ENCODE measurements at regions not wholly inside any gene's neighbourhood (a gene's known extent, or its start where the extent isn't known, plus 50 kb on each side); places are given as distances from the start of the nearest gene placed in this dataset.

DNA sequence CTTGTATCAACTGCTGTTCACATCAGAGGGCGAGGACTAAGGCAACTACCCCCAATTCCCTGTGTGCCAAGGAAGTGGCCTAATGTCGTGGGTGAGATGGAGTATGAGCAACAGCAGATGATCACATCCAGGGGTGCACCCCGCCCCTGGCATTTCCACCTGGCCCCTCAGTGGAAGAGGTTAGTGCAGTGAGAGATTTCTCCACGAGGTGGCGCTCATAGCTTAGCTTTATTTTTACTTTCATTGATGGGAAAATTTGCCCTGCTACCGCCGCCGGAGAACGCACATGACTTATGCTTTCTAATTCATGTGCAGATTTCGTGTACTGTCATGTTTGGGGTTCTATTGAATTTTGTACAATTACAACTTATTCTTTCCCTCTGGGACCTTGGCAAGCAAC is 470.6 kb upstream of the MEX3C start:
- DNase-seq (ENCODE audit: low spot score) (peak; percentile 76), ATAC-seq (peak; percentile 85)
- POLR2A ChIA-PET: interaction anchor here (0.5 to 0.6 kb wide), 2 partner anchors 59 to 880 kb away, joined by 4 to 5 read pairs; no protein-coding TSS in a partner anchor
- no peak overlapping the region for H3K4me3 Mint-ChIP-seq
- H3K4me1 Mint-ChIP-seq: peaks cover 17% of the 10 kb centered on the region
- H3K27ac Mint-ChIP-seq: no peak overlapping the region
- no peak for TF ChIP-seq ZNF219 (CRISPR knock-in tag; IDR thresholded peaks at IDR 0.05; ENCODE audit: borderline replicate concordance)
- TF ChIP-seq, protein P1, sequence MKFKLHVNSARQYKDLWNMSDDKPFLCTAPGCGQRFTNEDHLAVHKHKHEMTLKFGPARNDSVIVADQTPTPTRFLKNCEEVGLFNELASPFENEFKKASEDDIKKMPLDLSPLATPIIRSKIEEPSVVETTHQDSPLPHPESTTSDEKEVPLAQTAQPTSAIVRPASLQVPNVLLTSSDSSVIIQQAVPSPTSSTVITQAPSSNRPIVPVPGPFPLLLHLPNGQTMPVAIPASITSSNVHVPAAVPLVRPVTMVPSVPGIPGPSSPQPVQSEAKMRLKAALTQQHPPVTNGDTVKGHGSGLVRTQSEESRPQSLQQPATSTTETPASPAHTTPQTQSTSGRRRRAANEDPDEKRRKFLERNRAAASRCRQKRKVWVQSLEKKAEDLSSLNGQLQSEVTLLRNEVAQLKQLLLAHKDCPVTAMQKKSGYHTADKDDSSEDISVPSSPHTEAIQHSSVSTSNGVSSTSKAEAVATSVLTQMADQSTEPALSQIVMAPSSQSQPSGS (CRISPR knock-in tag; IDR thresholded peaks at IDR 0.05; ENCODE audit: borderline replicate concordance, low read depth): no peak
- TF ChIP-seq, protein P2, sequence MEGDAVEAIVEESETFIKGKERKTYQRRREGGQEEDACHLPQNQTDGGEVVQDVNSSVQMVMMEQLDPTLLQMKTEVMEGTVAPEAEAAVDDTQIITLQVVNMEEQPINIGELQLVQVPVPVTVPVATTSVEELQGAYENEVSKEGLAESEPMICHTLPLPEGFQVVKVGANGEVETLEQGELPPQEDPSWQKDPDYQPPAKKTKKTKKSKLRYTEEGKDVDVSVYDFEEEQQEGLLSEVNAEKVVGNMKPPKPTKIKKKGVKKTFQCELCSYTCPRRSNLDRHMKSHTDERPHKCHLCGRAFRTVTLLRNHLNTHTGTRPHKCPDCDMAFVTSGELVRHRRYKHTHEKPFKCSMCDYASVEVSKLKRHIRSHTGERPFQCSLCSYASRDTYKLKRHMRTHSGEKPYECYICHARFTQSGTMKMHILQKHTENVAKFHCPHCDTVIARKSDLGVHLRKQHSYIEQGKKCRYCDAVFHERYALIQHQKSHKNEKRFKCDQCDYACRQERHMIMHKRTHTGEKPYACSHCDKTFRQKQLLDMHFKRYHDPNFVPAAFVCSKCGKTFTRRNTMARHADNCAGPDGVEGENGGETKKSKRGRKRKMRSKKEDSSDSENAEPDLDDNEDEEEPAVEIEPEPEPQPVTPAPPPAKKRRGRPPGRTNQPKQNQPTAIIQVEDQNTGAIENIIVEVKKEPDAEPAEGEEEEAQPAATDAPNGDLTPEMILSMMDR (IDR thresholded peaks at IDR 0.05): peak; percentile 71
- no peaks in the 10 kb centered on the region for H3K36me3 Mint-ChIP-seq
- CTCF ChIA-PET: interaction anchor here (0.7 to 2.2 kb wide), 11 partner anchors 10 to 1236 kb away, joined by 3 to 19 read pairs (median 5); partner anchors contain the start of gene DCC
- no peaks in the 10 kb centered on the region for H3K27me3 Mint-ChIP-seq (ENCODE audit: low read depth)
- H3K9me3 Mint-ChIP-seq: no peaks in the 10 kb centered on the region

DNA sequence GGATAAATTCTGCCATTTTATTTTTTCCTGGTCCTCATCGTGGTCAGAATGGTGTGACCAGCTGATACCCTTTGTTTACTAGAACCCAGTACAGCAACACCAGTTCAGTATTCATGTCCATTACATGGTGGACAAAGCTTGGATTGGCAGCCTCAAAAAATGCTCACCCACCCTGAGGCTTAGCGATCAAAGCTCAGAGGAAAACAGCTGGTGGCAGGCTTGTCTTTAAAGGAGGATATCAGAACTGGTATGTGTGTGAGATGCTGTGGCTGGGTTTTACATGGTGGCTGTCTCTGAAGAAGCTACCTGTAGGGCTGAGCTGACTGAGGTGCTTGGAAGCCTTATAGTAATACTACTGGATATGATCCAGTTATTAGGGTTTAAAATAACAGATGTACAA is 471.1 kb upstream of the MEX3C start:
- TF ChIP-seq RELA (CRISPR knock-in tag; IDR thresholded peaks at IDR 0.05; ENCODE audit: borderline replicate concordance) (no peak), HMGA2 (CRISPR knock-in tag; IDR thresholded peaks at IDR 0.05) (no peak), ELF4 (CRISPR knock-in tag; IDR thresholded peaks at IDR 0.05; ENCODE audit: low read depth) (no peak), FOXP1 (CRISPR knock-in tag; IDR thresholded peaks at IDR 0.05; ENCODE audit: borderline replicate concordance) (no peak)
- TF ChIP-seq, protein P3, sequence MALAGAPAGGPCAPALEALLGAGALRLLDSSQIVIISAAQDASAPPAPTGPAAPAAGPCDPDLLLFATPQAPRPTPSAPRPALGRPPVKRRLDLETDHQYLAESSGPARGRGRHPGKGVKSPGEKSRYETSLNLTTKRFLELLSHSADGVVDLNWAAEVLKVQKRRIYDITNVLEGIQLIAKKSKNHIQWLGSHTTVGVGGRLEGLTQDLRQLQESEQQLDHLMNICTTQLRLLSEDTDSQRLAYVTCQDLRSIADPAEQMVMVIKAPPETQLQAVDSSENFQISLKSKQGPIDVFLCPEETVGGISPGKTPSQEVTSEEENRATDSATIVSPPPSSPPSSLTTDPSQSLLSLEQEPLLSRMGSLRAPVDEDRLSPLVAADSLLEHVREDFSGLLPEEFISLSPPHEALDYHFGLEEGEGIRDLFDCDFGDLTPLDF (CRISPR knock-in tag; IDR thresholded peaks at IDR 0.05): no peak
- H3K9me3 Mint-ChIP-seq: no peaks in the 10 kb centered on the region
- no peaks in the 10 kb centered on the region for H3K27me3 Mint-ChIP-seq (ENCODE audit: low read depth)
- POLR2A ChIA-PET: interaction anchor here (0.5 kb wide), 1 partner anchor 59 kb away, joined by 4 read pairs; no protein-coding TSS in a partner anchor
- CTCF ChIA-PET: interaction anchor here (0.7 to 2.2 kb wide), 12 partner anchors 9 to 1236 kb away, joined by 3 to 19 read pairs (median 5); partner anchors contain the start of gene DCC
- no peak overlapping the region for H3K27ac Mint-ChIP-seq
- peaks cover 17% of the 10 kb centered on the region for H3K4me1 Mint-ChIP-seq
- DNase-seq (ENCODE audit: low spot score) (no peak), ATAC-seq (peak; percentile 43)
- H3K4me3 Mint-ChIP-seq: no peak overlapping the region
- no peaks in the 10 kb centered on the region for H3K36me3 Mint-ChIP-seq

DNA sequence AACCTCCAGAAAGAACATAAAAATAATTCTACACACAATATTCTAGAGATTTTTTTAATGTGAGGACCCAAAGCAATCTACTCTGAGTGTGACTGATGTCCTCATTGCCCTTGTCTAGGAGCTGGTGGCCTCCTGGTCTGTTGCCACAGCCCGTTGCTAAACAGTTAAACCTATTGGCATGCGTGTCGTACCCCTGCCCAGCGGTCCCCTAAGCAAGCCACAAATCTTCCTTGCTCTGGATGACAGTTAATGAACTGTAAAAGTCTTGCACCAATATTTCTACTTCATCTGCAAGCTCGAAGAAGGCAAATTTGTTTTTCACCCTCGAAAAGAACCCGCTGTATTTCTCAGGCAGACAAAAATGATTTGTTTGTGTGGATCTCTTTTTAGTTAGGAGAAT is 489.1 kb upstream of the MEX3C start:
- Mint-ChIP-seq H3K4me3 (no peak overlapping the region), H3K4me1 (no peaks in the 10 kb centered on the region), H3K36me3 (0 out of 2 replicates have a peak, but pooled peaks cover under 1% of the 10 kb centered on the region), H3K27ac (no peak overlapping the region), H3K9me3 (peaks cover 33% of the 10 kb centered on the region), H3K27me3 (ENCODE audit: low read depth) (no peaks in the 10 kb centered on the region)
- no peak for ATAC-seq
- ChIA-PET POLR2A (no interaction called here), CTCF (no interaction called here)
- DNase-seq (ENCODE audit: low spot score): no peak
- TF ChIP-seq GRHL2 (CRISPR knock-in tag; IDR thresholded peaks at IDR 0.05; ENCODE audit: insufficient replicate concordance, severe bottlenecking) (no peak), ZNF121 (CRISPR knock-in tag; IDR thresholded peaks at IDR 0.05) (no peak), PRRX2 (CRISPR knock-in tag; IDR thresholded peaks at IDR 0.05) (no peak), NFATC4 (CRISPR knock-in tag; IDR thresholded peaks at IDR 0.05) (no peak), ZBTB21 (CRISPR knock-in tag; IDR thresholded peaks at IDR 0.05; ENCODE audit: borderline replicate concordance) (no peak), KAT7 (CRISPR knock-in tag; IDR thresholded peaks at IDR 0.05; ENCODE audit: borderline replicate concordance) (no peak), ELF4 (CRISPR knock-in tag; IDR thresholded peaks at IDR 0.05; ENCODE audit: low read depth) (no peak), GTF2I (CRISPR knock-in tag; conservative IDR thresholded peaks at IDR 0.05) (no peak), JUN (CRISPR knock-in tag; IDR thresholded peaks at IDR 0.05) (no peak), ZNF423 (CRISPR knock-in tag; IDR thresholded peaks at IDR 0.05) (no peak), FOXP1 (CRISPR knock-in tag; IDR thresholded peaks at IDR 0.05; ENCODE audit: borderline replicate concordance) (no peak), GABPB1 (CRISPR knock-in tag; IDR thresholded peaks at IDR 0.05) (no peak), FOXJ3 (CRISPR knock-in tag; IDR thresholded peaks at IDR 0.05; ENCODE audit: borderline replicate concordance) (no peak)
- TF ChIP-seq, protein P4, sequence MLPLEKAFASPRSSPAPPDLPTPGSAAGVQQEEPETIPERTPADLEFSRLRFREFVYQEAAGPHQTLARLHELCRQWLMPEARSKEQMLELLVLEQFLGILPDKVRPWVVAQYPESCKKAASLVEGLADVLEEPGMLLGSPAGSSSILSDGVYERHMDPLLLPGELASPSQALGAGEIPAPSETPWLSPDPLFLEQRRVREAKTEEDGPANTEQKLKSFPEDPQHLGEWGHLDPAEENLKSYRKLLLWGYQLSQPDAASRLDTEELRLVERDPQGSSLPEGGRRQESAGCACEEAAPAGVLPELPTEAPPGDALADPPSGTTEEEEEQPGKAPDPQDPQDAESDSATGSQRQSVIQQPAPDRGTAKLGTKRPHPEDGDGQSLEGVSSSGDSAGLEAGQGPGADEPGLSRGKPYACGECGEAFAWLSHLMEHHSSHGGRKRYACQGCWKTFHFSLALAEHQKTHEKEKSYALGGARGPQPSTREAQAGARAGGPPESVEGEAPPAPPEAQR (CRISPR knock-in tag; IDR thresholded peaks at IDR 0.05): no peak
- TF ChIP-seq, protein P5, sequence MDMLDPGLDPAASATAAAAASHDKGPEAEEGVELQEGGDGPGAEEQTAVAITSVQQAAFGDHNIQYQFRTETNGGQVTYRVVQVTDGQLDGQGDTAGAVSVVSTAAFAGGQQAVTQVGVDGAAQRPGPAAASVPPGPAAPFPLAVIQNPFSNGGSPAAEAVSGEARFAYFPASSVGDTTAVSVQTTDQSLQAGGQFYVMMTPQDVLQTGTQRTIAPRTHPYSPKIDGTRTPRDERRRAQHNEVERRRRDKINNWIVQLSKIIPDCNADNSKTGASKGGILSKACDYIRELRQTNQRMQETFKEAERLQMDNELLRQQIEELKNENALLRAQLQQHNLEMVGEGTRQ (CRISPR knock-in tag; IDR thresholded peaks at IDR 0.05): no peak
- TF ChIP-seq, protein P6, sequence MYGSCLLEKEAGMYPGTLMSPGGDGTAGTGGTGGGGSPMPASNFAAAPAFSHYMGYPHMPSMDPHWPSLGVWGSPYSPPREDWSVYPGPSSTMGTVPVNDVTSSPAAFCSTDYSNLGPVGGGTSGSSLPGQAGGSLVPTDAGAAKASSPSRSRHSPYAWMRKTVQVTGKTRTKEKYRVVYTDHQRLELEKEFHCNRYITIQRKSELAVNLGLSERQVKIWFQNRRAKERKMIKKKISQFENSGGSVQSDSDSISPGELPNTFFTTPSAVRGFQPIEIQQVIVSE (CRISPR knock-in tag; IDR thresholded peaks at IDR 0.05; ENCODE audit: borderline replicate concordance): no peak
